ENCODE measurements at regions not wholly inside any gene's neighbourhood (a gene's known extent, or its start where the extent isn't known, plus 50 kb on each side); places are given as distances from the start of the nearest gene placed in this dataset.

- no peak for DNase-seq (ENCODE audit: low read depth in 2 of 2)
Observed at GRCh38 chr12:123041042-123041531, 60.6 kb downstream of the ARL6IP4 start.

DNA sequence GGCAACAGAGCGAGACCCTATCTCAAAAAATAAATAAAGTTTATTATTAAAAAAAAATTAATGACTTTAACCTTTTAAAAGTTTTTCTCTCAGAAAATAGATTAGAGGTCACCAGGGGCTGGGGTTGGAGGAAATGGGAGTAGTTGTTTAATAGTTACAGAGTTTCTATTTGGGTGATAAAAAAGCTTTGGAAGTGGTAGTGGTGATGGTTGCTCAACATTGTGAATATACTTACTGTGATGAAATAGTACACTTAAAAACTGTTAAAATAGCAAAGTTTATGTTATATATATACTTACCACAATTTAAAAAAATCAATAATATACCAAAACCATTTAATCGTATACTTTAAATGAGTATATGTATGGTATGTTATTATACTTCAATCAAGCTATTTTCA, 59.6 kb downstream of the ARL6IP4 start:
- DNase-seq (ENCODE audit: low read depth in 2 of 2): no peak

- no peak for DNase-seq (ENCODE audit: low read depth in 2 of 2)
Observed at GRCh38 chr12:123038966-123039365, 58.5 kb downstream of the ARL6IP4 start.

DNA sequence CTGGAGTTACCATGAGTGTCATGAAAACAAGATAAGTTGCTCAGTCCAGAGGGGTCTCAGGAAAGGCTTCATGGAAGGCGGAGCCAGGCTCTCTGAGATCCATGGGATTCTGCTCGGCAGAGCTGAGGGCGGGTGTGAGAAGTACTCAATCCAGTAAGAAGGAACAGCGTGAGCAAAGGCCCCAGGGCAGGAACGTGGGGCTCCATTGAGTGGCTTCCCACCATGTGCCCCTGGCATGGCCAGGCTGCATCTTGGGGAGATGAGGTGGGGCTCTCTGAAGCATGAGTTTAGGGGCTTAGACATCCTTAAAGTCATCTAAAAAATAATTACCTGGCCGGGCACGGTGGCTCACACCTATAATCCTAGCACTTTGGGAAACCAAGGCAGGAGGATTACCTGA, 58.0 kb downstream of the ARL6IP4 start:
- DNase-seq (ENCODE audit: low read depth in 2 of 2): no peak

DNA sequence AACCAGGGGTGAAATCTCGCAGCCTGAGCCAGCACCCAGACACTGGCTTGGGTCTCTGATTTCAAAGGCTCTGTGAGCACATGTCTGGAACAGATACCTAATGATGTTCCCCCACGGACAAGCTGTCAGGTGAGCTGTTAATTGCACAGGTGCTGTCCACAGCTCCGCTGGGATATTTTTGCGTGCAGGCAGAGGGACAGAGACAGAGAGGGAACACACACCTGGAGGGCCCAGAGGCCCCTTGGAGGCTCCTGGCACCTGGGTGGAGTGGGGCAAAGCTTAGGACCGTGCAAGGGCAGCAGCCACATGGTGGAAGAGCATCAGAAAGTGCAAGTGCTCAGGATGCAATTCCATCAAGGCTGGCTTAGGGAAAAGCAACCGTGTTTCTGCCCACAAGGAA, 57.3 kb downstream of the ARL6IP4 start:
- no peak for DNase-seq (ENCODE audit: low read depth in 2 of 2)

DNA sequence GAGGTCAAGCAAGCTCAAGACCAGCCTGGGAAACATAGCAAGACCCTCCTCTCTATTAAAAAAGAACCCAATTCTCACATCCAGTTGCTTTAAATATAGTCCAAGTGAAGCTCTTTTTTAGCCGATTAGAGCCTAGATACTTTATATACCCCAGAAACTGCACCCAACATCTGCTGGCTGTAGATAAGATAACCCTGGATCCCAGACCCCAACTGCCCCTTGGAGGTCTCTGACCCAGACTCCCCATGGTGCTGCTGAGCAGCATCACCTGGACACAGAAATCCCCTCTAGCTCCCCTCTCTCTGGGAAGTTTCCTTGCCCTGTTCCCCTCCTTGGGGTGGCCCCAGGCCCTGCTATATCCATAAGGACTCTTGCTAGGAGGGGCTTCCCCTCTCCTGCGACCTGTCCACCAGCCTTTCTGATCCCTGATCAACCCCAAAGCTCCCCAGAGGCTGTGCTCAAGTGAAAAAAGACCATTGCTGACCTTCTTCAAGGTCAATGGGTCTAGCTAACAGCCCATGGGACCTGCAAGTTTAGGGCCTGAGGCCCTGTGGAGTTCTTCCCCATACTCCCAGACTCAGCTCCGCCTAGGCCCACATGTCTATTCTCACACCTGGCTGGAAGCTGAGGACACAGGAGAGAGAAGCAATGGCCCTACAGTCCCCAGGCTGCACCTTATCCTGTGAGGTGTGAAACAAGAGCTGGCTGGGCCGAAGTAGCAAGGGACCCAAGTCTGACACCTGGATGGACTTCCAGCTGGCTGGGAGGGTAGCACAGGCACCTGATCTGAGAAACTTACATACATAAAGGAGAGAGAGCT, 56.2 kb downstream of the ARL6IP4 start:
- no peak for DNase-seq (ENCODE audit: low read depth in 2 of 2)

GRCh38 chr12:123035841-123036240, 55.4 kb downstream of the ARL6IP4 start:
- DNase-seq (ENCODE audit: low read depth in 2 of 2): no peak

- DNase-seq (ENCODE audit: low read depth in 2 of 2): no peak
Observed at GRCh38 chr12:123034865-123035264, 54.4 kb downstream of the ARL6IP4 start.

GRCh38 chr12:123034022-123034541, 53.6 kb downstream of the ARL6IP4 start:
- DNase-seq (ENCODE audit: low read depth in 2 of 2): no peak

- DNase-seq (ENCODE audit: low read depth in 2 of 2): no peak
Observed at GRCh38 chr12:123033392-123034021, 53.0 kb downstream of the ARL6IP4 start.

GRCh38 chr12:123032736-123033391, 52.4 kb downstream of the ARL6IP4 start:
- no peak for DNase-seq (ENCODE audit: low read depth in 2 of 2)
